ENCODE measurements at regions not wholly inside any gene's neighbourhood (a gene's known extent, or its start where the extent isn't known, plus 50 kb on each side); places are given as distances from the start of the nearest gene placed in this dataset.
"Not testable (repeated sequence)": the region's sequence is repeated elsewhere in the genome, so short reads cannot be mapped to it uniquely, and the experiment has no call there.

- 21% methylated on average over 47 of the region's 47 CpGs for WGBS
- Histone ChIP-seq H3K9me3 (ENCODE audit: control insufficient read depth in 4 of 4, low read length in 3 of 4) (no peaks in the 10 kb centered on the region), H3K27me3 (ENCODE audit: control insufficient read depth in 4 of 4, insufficient read depth in 4 of 4, low read length in 3 of 4) (no peaks in the 10 kb centered on the region), H3K4me1 (ENCODE audit: control insufficient read depth in 4 of 4, insufficient read depth in 4 of 4, low read length in 3 of 4) (peaks cover 0 to 2% (median 0%) of the 10 kb centered on the region in 4 donors), H3K4me3 (ENCODE audit: low read depth in 1 of 3, low read length in 3 of 3) (peak overlapping the region in 1 of 3 donors; percentile 14), H3K9ac (ENCODE audit: low read depth in 1 of 2, low read length in 2 of 2) (no peak overlapping the region), H3K27ac (ENCODE audit: low read depth in 1 of 2, low read length in 2 of 2) (no peak overlapping the region), H3K36me3 (ENCODE audit: control insufficient read depth in 4 of 4, insufficient read depth in 3 of 4, low read depth in 1 of 4, low read length in 3 of 4) (no peaks in the 10 kb centered on the region)
- no peak for DNase-seq (ENCODE audit: low spot score)
- no peak for TF ChIP-seq ZBTB33 (IDR thresholded peaks at IDR 0.05)
- TF ChIP-seq MAX (IDR thresholded peaks at IDR 0.05), result no peak
- no peak for TF ChIP-seq TAF1 (conservative IDR thresholded peaks at IDR 0.05)
- no peak for TF ChIP-seq RAD21 (IDR thresholded peaks at IDR 0.05)
- TF ChIP-seq ATF3 (IDR thresholded peaks at IDR 0.05), result no peak
- TF ChIP-seq RXRA (IDR thresholded peaks at IDR 0.05), result no peak
- no peak for TF ChIP-seq GABPA (IDR thresholded peaks at IDR 0.05 in 1 of 2, conservative IDR thresholded peaks at IDR 0.05 in 1 of 2)
- no peak for TF ChIP-seq SP1 (IDR thresholded peaks at IDR 0.05)
- no peak for TF ChIP-seq EGR1 (IDR thresholded peaks at IDR 0.05; ENCODE audit: low read depth in 2 of 2)
- no peak for TF ChIP-seq REST (IDR thresholded peaks at IDR 0.05)
- no peak for TF ChIP-seq NR2F2 (IDR thresholded peaks at IDR 0.05)
- no peak for TF ChIP-seq YY1 (IDR thresholded peaks at IDR 0.05)
- no peak for TF ChIP-seq HNF4G (IDR thresholded peaks at IDR 0.05)
- no peak for TF ChIP-seq JUND (IDR thresholded peaks at IDR 0.05)
- TF ChIP-seq CTCF (IDR thresholded peaks at IDR 0.05; ENCODE audit: low read depth, low read length, missing input control), result no peak
- no peak for TF ChIP-seq HNF4A (conservative IDR thresholded peaks at IDR 0.05)
- TF ChIP-seq FOXA1 (IDR thresholded peaks at IDR 0.05), result no peak
- no peak for TF ChIP-seq FOXA2 (IDR thresholded peaks at IDR 0.05)
Measured at GRCh38 chr2:131646669-131647297, 119.1 kb downstream of the CCDC74A start.

GRCh38 chr2:131648565-131648964, 120.9 kb downstream of the CCDC74A start:
- not testable (repeated sequence) for DNase-seq (ENCODE audit: low spot score); H3K4me1 ChIP-seq (ENCODE audit: control insufficient read depth in 4 of 4, insufficient read depth in 4 of 4, low read length in 3 of 4); H3K4me3 ChIP-seq (ENCODE audit: low read depth in 1 of 3, low read length in 3 of 3); H3K9me3 ChIP-seq (ENCODE audit: control insufficient read depth in 4 of 4, low read length in 3 of 4); H3K36me3 ChIP-seq (ENCODE audit: control insufficient read depth in 4 of 4, insufficient read depth in 3 of 4, low read depth in 1 of 4, low read length in 3 of 4); H3K9ac ChIP-seq (ENCODE audit: low read depth in 1 of 2, low read length in 2 of 2); H3K27ac ChIP-seq (ENCODE audit: low read depth in 1 of 2, low read length in 2 of 2); H3K27me3 ChIP-seq (ENCODE audit: control insufficient read depth in 4 of 4, insufficient read depth in 4 of 4, low read length in 3 of 4)
- 65% methylated on average over 3 of the region's 3 CpGs for WGBS

- H3K4me1 ChIP-seq (ENCODE audit: control insufficient read depth in 4 of 4, insufficient read depth in 4 of 4, low read length in 3 of 4); H3K27ac ChIP-seq (ENCODE audit: low read depth in 1 of 2, low read length in 2 of 2); H3K9ac ChIP-seq (ENCODE audit: low read depth in 1 of 2, low read length in 2 of 2); H3K27me3 ChIP-seq (ENCODE audit: control insufficient read depth in 4 of 4, insufficient read depth in 4 of 4, low read length in 3 of 4); H3K9me3 ChIP-seq (ENCODE audit: control insufficient read depth in 4 of 4, low read length in 3 of 4); H3K36me3 ChIP-seq (ENCODE audit: control insufficient read depth in 4 of 4, insufficient read depth in 3 of 4, low read depth in 1 of 4, low read length in 3 of 4); H3K4me3 ChIP-seq (ENCODE audit: low read depth in 1 of 3, low read length in 3 of 3); DNase-seq (ENCODE audit: low spot score): not testable (repeated sequence)
- 71% methylated on average over 3 of the region's 3 CpGs for WGBS
Measured at GRCh38 chr2:131652246-131652645, 124.6 kb downstream of the CCDC74A start.

- H3K36me3 ChIP-seq (ENCODE audit: control insufficient read depth in 4 of 4, insufficient read depth in 3 of 4, low read depth in 1 of 4, low read length in 3 of 4); H3K27me3 ChIP-seq (ENCODE audit: control insufficient read depth in 4 of 4, insufficient read depth in 4 of 4, low read length in 3 of 4); H3K4me1 ChIP-seq (ENCODE audit: control insufficient read depth in 4 of 4, insufficient read depth in 4 of 4, low read length in 3 of 4); H3K27ac ChIP-seq (ENCODE audit: low read depth in 1 of 2, low read length in 2 of 2); DNase-seq (ENCODE audit: low spot score); H3K9me3 ChIP-seq (ENCODE audit: control insufficient read depth in 4 of 4, low read length in 3 of 4); H3K4me3 ChIP-seq (ENCODE audit: low read depth in 1 of 3, low read length in 3 of 3); H3K9ac ChIP-seq (ENCODE audit: low read depth in 1 of 2, low read length in 2 of 2): not testable (repeated sequence)
- 64% methylated on average over 2 of the region's 2 CpGs for WGBS
Measured at GRCh38 chr2:131654107-131654506, 126.4 kb downstream of the CCDC74A start.

Data from liver (tissue), 8 donors.